HepG2 (cell line): ENCODE measurements at regions not wholly inside any gene's neighbourhood (a gene's known extent, or its start where the extent isn't known, plus 50 kb on each side); places are given as distances from the start of the nearest gene placed in this dataset.

Experiments used
- JUNB ChIP-seq: sonication (generic); formaldehyde crosslinking; IDR thresholded peaks from 2 replicates; pipeline ENCODE4 v1.8.0; 2022; ENCODE audit warnings: missing genetic modification reagents, mild to moderate bottlenecking, borderline replicate concordance
- LRRFIP1 ChIP-seq: sonication (generic); formaldehyde crosslinking; conservative IDR thresholded peaks from 2 replicates; pipeline ENCODE4 v1.4.0; 2020; ENCODE audit warnings: missing genetic modification reagents
- MIXL1 ChIP-seq: IDR thresholded peaks from 2 replicates; pipeline ENCODE4 v1.6.1; 2016
- REL ChIP-seq: sonication (generic); formaldehyde crosslinking; conservative IDR thresholded peaks from 2 replicates; pipeline ENCODE4 v1.8.0; 2022; ENCODE audit warnings: mild to moderate bottlenecking, missing genetic modification reagents, moderate library complexity
- U2AF2 ChIP-seq: fragments of 200-400 bp; formaldehyde crosslinking; IDR thresholded peaks from 2 replicates; pipeline ENCODE4 v1.6.1; 2017; ENCODE audit warnings: low read depth, mild to moderate bottlenecking, low read length
- ZBTB33 ChIP-seq: sonication (generic); formaldehyde crosslinking; IDR thresholded peaks from 2 replicates; pipeline ENCODE4 v1.4.0; 2020; ENCODE audit warnings: missing genetic modification reagents
- ZNF333 ChIP-seq: sonication (generic); formaldehyde crosslinking; IDR thresholded peaks from 2 replicates; pipeline ENCODE4 v1.4.0; 2020; ENCODE audit warnings: mild to moderate bottlenecking, missing genetic modification reagents, borderline replicate concordance
- ZNF432 ChIP-seq: sonication (generic); formaldehyde crosslinking; IDR thresholded peaks from 2 replicates; pipeline ENCODE4 v1.5.0; 2020; ENCODE audit warnings: missing genetic modification reagents, mild to moderate bottlenecking, borderline replicate concordance
- ZNF564 ChIP-seq: sonication (generic); formaldehyde crosslinking; IDR thresholded peaks from 2 replicates; pipeline ENCODE4 v1.8.1; 2023; ENCODE audit warnings: mild to moderate bottlenecking, missing genetic modification reagents
- ZNF720 ChIP-seq: sonication (generic); formaldehyde crosslinking; IDR thresholded peaks from 2 replicates; pipeline ENCODE4 v1.4.0; 2020; ENCODE audit warnings: missing genetic modification reagents
- TF ChIP-seq, protein P1 (sequence below): sonication (generic); formaldehyde crosslinking; IDR thresholded peaks from 2 replicates; pipeline ENCODE4 v1.9.0; 2021; ENCODE audit warnings: missing genetic modification reagents, mild to moderate bottlenecking, borderline replicate concordance
- TF ChIP-seq, protein P2 (sequence below): sonication (generic); formaldehyde crosslinking; IDR thresholded peaks from 2 replicates; pipeline ENCODE4; 2020; ENCODE audit warnings: missing genetic modification reagents, mild to moderate bottlenecking, borderline replicate concordance

DNA sequence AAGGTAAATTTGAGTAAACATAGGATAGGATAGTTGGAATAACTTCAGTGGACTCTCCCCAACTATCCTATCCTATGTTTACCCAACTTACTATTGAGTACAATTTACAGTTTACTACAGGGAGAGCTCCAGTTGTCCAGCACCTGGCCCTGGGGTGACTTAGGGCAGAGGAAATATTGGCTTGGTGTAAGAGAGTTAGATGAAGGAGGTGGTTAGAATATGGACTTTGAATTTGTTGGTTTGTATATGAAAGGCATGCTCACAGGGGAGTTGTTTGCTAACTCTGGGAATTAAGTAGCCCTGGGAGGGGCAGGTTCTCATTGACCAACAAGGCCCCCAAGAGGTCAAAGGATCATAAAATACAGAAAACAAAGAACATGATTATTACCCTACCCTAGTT is 497.7 kb downstream of the ARL4A start (continued):
- TF ChIP-seq, protein P1, sequence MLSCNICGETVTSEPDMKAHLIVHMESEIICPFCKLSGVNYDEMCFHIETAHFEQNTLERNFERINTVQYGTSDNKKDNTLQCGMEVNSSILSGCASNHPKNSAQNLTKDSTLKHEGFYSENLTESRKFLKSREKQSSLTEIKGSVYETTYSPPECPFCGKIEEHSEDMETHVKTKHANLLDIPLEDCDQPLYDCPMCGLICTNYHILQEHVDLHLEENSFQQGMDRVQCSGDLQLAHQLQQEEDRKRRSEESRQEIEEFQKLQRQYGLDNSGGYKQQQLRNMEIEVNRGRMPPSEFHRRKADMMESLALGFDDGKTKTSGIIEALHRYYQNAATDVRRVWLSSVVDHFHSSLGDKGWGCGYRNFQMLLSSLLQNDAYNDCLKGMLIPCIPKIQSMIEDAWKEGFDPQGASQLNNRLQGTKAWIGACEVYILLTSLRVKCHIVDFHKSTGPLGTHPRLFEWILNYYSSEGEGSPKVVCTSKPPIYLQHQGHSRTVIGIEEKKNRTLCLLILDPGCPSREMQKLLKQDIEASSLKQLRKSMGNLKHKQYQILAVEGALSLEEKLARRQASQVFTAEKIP = no peak
- TF ChIP-seq U2AF2 = no peak
- TF ChIP-seq ZNF720 (CRISPR knock-in tag) = no peak
- peak; percentile 82; the same call in 1 of the 2 replicates for TF ChIP-seq MIXL1
- TF ChIP-seq ZNF564 (CRISPR knock-in tag) = no peak
- TF ChIP-seq, protein P2, sequence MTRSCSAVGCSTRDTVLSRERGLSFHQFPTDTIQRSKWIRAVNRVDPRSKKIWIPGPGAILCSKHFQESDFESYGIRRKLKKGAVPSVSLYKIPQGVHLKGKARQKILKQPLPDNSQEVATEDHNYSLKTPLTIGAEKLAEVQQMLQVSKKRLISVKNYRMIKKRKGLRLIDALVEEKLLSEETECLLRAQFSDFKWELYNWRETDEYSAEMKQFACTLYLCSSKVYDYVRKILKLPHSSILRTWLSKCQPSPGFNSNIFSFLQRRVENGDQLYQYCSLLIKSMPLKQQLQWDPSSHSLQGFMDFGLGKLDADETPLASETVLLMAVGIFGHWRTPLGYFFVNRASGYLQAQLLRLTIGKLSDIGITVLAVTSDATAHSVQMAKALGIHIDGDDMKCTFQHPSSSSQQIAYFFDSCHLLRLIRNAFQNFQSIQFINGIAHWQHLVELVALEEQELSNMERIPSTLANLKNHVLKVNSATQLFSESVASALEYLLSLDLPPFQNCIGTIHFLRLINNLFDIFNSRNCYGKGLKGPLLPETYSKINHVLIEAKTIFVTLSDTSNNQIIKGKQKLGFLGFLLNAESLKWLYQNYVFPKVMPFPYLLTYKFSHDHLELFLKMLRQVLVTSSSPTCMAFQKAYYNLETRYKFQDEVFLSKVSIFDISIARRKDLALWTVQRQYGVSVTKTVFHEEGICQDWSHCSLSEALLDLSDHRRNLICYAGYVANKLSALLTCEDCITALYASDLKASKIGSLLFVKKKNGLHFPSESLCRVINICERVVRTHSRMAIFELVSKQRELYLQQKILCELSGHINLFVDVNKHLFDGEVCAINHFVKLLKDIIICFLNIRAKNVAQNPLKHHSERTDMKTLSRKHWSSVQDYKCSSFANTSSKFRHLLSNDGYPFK = no peak
- no peak for TF ChIP-seq REL (CRISPR knock-in tag)
- no peak for TF ChIP-seq ZNF333 (CRISPR knock-in tag)
- no peak for TF ChIP-seq JUNB (CRISPR knock-in tag)
- TF ChIP-seq ZBTB33 (CRISPR knock-in tag) = no peak
- no peak for TF ChIP-seq LRRFIP1
- no peak for TF ChIP-seq ZNF432 (CRISPR knock-in tag)
